Ovary (tissue), 7 donors: ENCODE measurements at regions not wholly inside any gene's neighbourhood (a gene's known extent, or its start where the extent isn't known, plus 50 kb on each side); places are given as distances from the start of the nearest gene placed in this dataset.

ENCODE experiments used
- DNase-seq, 5 donors: peaks; one replicate each; pipeline ENCODE4 v3.0.0-alpha.2; 2019 to 2020
- H3K27ac ChIP-seq, 2 donors: fragments of 200-600 bp; one replicate each; pipeline versions ENCODE4 v1.5.1 to v1.8.0; 2019 to 2022
- H3K27me3 ChIP-seq: fragments of 200-600 bp; one replicate; pipeline ENCODE4 v1.8.0; 2022
- H3K36me3 ChIP-seq: fragments of 200-600 bp; sonication (generic); one replicate; pipeline ENCODE4 v1.5.1; 2019
- H3K4me1 ChIP-seq: one replicate; pipeline ENCODE4 v1.8.1; 2013; ENCODE audit warnings: mild to moderate bottlenecking, moderate library complexity; ENCODE audit not compliant: insufficient read depth
- H3K4me3 ChIP-seq: fragments of 200-600 bp; sonication (generic); one replicate; pipeline ENCODE4 v1.5.1; 2017
- H3K9me3 ChIP-seq, 2 donors: fragments of 200-600 bp in 1 of 2; sonication (generic) in 1 of 2; one replicate each; pipeline versions ENCODE4 v1.5.1 to v1.8.1; 2013 to 2019; ENCODE audit warnings: mild to moderate bottlenecking in 1 of 2, moderate library complexity in 1 of 2
- EP300 ChIP-seq: sonication (generic); formaldehyde crosslinking; IDR thresholded peaks from one replicate; pipeline ENCODE4 v1.6.1; 2017; ENCODE audit warnings: antibody characterized with exemption
- POLR2A ChIP-seq: fragments of 450-650 bp; IDR thresholded peaks from one replicate; pipeline ENCODE4 v1.6.1; 2017; ENCODE audit warnings: antibody characterized with exemption, mild to moderate bottlenecking, moderate library complexity
- WGBS, 3 donors: extraction: QIAGEN DNeasy Blood & Tissue Kit in 1 of 3; methylation state at CpG; one replicate each; pipeline versions ENCODE4 v1.1.5 to v1.1.7; 2013 to 2017; 5-methylcytosine and 5-hydroxymethylcytosine counted together
- intact Hi-C, 4 donors: fragments of 100-400 bp; cut with DNase I; formaldehyde crosslinking; loops; one replicate each; pipeline versions ENCODE4 v1.11.0 to v1.15.1; 2022 to 2023
- TF ChIP-seq, protein P1 (sequence below), 3 donors: fragments of 450-650 bp in 2 of 3; fragments of 200-600 bp in 1 of 3; IDR thresholded peaks; one replicate each; pipeline versions ENCODE4 v1.5.1 to v1.8.0; 2016 to 2022; ENCODE audit warnings: antibody characterized with exemption in 3 of 3, mild to moderate bottlenecking in 1 of 3
- donor health status: DM: no; HTN: no; CAD: no; lungs with moderate emphysema.
- donor health status: DM: no; HTN: no; CAD: no.
- donor health status: Bipolar disorder and iron deficiency.
- donor health status: DM: no; HTN: no; CAD: no.
- donor health status: DM: yes; HTN: yes; CAD: no.

DNA sequence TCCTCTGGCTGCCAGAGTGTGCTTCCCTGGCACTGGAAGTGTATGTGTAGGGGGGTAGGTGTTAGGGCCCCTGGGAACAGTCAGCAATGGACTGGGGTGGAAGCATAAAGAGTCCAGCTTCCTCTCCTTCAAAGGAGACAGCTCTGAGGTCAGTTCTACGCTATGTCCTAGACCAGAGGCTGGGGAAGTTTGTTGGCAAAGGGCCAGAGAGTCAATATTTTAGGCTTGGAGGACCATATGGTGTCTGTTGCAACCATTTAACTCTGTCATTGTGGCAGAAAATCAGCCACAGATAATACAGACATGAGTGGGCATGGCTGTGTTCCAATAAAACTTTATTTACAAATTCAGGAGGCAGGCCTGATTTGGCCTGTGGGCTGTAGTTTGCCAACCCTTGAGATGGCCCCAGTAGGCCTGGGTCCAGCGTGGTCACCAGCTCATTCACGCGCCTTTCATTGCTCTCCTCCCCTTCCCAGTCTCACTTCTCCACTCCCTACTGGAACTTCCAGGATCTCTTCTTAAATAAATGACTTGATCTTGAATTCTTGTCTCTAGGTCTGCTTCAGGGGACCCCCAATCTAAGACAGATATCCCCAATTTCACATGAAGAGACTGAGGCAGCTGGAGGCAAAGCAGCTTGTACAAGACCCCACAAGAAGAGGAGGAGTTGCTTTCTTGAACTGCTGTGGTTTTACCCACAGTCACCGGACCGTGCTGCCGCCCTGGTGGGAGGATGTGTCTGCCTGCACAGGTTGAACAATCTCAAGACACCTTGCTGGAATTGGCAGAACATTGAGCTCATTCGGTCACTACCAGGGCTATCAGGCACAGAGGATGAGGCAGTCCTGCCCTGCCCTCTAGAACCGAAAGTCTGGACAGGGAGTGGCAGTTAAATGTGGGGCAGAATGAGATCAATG lies 162.4 kb upstream of the POU3F1 start:
- Histone ChIP-seq H3K27ac (no peak overlapping the region), H3K36me3 (no peaks in the 10 kb centered on the region), H3K4me3 (no peak overlapping the region), H3K4me1 (no peaks in the 10 kb centered on the region), H3K9me3 (no peaks in the 10 kb centered on the region), H3K27me3 (no peaks in the 10 kb centered on the region)
- 89 to 92% (median 90%) methylated on average over 9 of the region's 9 CpGs for WGBS, 3 donors
- no peak for TF ChIP-seq EP300
- TF ChIP-seq, protein P1, sequence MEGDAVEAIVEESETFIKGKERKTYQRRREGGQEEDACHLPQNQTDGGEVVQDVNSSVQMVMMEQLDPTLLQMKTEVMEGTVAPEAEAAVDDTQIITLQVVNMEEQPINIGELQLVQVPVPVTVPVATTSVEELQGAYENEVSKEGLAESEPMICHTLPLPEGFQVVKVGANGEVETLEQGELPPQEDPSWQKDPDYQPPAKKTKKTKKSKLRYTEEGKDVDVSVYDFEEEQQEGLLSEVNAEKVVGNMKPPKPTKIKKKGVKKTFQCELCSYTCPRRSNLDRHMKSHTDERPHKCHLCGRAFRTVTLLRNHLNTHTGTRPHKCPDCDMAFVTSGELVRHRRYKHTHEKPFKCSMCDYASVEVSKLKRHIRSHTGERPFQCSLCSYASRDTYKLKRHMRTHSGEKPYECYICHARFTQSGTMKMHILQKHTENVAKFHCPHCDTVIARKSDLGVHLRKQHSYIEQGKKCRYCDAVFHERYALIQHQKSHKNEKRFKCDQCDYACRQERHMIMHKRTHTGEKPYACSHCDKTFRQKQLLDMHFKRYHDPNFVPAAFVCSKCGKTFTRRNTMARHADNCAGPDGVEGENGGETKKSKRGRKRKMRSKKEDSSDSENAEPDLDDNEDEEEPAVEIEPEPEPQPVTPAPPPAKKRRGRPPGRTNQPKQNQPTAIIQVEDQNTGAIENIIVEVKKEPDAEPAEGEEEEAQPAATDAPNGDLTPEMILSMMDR (IDR thresholded peaks at IDR 0.05), result no peak
- TF ChIP-seq POLR2A, result no peak
- intact Hi-C loops, result loop anchor here in 1 of 4 donors (10.0 kb wide), 1 partner anchor 1574 kb away; no protein-coding TSS in a partner anchor
- no peak for DNase-seq

GRCh38 chr1:38207906-38208305 lies 161.3 kb upstream of the POU3F1 start:
- DNase-seq, result no peak
- no peaks in the 10 kb centered on the region for H3K9me3 ChIP-seq
- TF ChIP-seq EP300 (no peak), POLR2A (no peak)
- TF ChIP-seq, protein P1 (IDR thresholded peaks at IDR 0.05), result no peak
- H3K27ac ChIP-seq, result no peak overlapping the region
- intact Hi-C loops, result loop anchor here in 1 of 4 donors (10.0 kb wide), 1 partner anchor 1573 kb away; no protein-coding TSS in a partner anchor
- no peaks in the 10 kb centered on the region for H3K4me1 ChIP-seq
- H3K4me3 ChIP-seq, result no peak overlapping the region
- 84 to 95% (median 88%) methylated on average over 4 of the region's 4 CpGs for WGBS, 3 donors
- H3K36me3 ChIP-seq, result no peaks in the 10 kb centered on the region
- no peaks in the 10 kb centered on the region for H3K27me3 ChIP-seq

GRCh38 chr1:38207275-38207674 lies 160.7 kb upstream of the POU3F1 start:
- no peak overlapping the region for H3K4me3 ChIP-seq
- intact Hi-C loops, result loop anchor here in 1 of 4 donors (10.0 kb wide), 1 partner anchor 1572 kb away; no protein-coding TSS in a partner anchor
- TF ChIP-seq EP300, result no peak
- TF ChIP-seq POLR2A, result no peak
- TF ChIP-seq, protein P1 (IDR thresholded peaks at IDR 0.05), result no peak
- H3K27ac ChIP-seq, result no peak overlapping the region
- 90 to 93% (median 92%) methylated on average over 15 of the region's 15 CpGs for WGBS, 3 donors
- H3K9me3 ChIP-seq, result no peaks in the 10 kb centered on the region
- DNase-seq, result no peak
- H3K36me3 ChIP-seq, result no peaks in the 10 kb centered on the region
- H3K27me3 ChIP-seq, result no peaks in the 10 kb centered on the region
- H3K4me1 ChIP-seq, result no peaks in the 10 kb centered on the region

- H3K4me3 ChIP-seq, result no peak overlapping the region
Measured at GRCh38 chr1:38204698-38205097, 158.1 kb upstream of the POU3F1 start.

More at GRCh38 chr1:38204698-38205097, 158.1 kb upstream of the POU3F1 start:
- TF ChIP-seq, protein P1 (IDR thresholded peaks at IDR 0.05), result no peak
- TF ChIP-seq EP300, result no peak
- no peak for TF ChIP-seq POLR2A
- no peaks in the 10 kb centered on the region for H3K9me3 ChIP-seq
- intact Hi-C loops, result loop anchor here in 1 of 4 donors (10.0 kb wide), 1 partner anchor 1570 kb away; no protein-coding TSS in a partner anchor
- H3K27me3 ChIP-seq, result no peaks in the 10 kb centered on the region
- H3K4me1 ChIP-seq, result no peaks in the 10 kb centered on the region
- no peak for DNase-seq
- WGBS, 3 donors, result 87 to 92% (median 88%) methylated on average over 3 of the region's 3 CpGs
- no peaks in the 10 kb centered on the region for H3K36me3 ChIP-seq
- H3K27ac ChIP-seq, result no peak overlapping the region
